ENCODE measurements at regions not wholly inside any gene's neighbourhood (a gene's known extent, or its start where the extent isn't known, plus 50 kb on each side); places are given as distances from the start of the nearest gene placed in this dataset.

GRCh38 chr5:38726279-38726678 is 119.5 kb upstream of the OSMR start:
- TF ChIP-seq MAX (IDR thresholded peaks at IDR 0.05; ENCODE audit: insufficient read depth, insufficient read length): no peak
- TF ChIP-seq CTCF (IDR thresholded peaks at IDR 0.05; ENCODE audit: extremely low read depth in 1 of 2, insufficient read depth in 1 of 2, low read depth in 1 of 2, low read length in 2 of 2): no peak
- TF ChIP-seq MYC (IDR thresholded peaks at IDR 0.05; ENCODE audit: low read depth, low read length): no peak
- no peak for TF ChIP-seq POLR2AphosphoS5 (IDR thresholded peaks at IDR 0.05; ENCODE audit: insufficient read depth, low read depth, low read length)
- TF ChIP-seq GATA2 (IDR thresholded peaks at IDR 0.05; ENCODE audit: insufficient read depth, insufficient read length, low read depth, low read length): no peak
- no peak for TF ChIP-seq POLR2A (IDR thresholded peaks at IDR 0.05; ENCODE audit: low read depth, low read length)
